Esophagus squamous epithelium (tissue), 5 donors: ENCODE measurements at regions not wholly inside any gene's neighbourhood (a gene's known extent, or its start where the extent isn't known, plus 50 kb on each side); places are given as distances from the start of the nearest gene placed in this dataset.

Source experiments
- DNase-seq: peaks from one replicate; lab custom pipeline; 2025; lab: John Stamatoyannopoulos, UW
- H3K27ac ChIP-seq, 4 donors: fragments of 200-600 bp; sonication (generic); one replicate each; pipeline ENCODE4 v1.5.1; 2016 to 2019; ENCODE audit warnings: mild to moderate bottlenecking in 1 of 4
- H3K27me3 ChIP-seq, 4 donors: fragments of 200-600 bp; sonication (generic); 1 replicate in 3 of 4; 2 replicates in 1 of 4; pipeline versions ENCODE4 v1.5.1 to v1.6.0; 2017 to 2021; ENCODE audit warnings: antibody characterized with exemption in 1 of 4
- H3K36me3 ChIP-seq, 3 donors: fragments of 200-600 bp; sonication (generic); one replicate each; pipeline ENCODE4 v1.5.1; 2016 to 2019
- H3K4me1 ChIP-seq, 3 donors: fragments of 200-600 bp; sonication (generic); one replicate each; pipeline ENCODE4 v1.5.1; 2017 to 2019
- H3K4me3 ChIP-seq, 4 donors: fragments of 200-600 bp; sonication (generic); 1 replicate in 3 of 4; 2 replicates in 1 of 4; pipeline ENCODE4 v1.5.1; 2016 to 2019; ENCODE audit warnings: mild to moderate bottlenecking in 2 of 4, moderate library complexity in 1 of 4
- H3K9me3 ChIP-seq, 3 donors: fragments of 200-600 bp; sonication (generic); one replicate each; pipeline ENCODE4 v1.5.1; 2016 to 2019
- POLR2A ChIP-seq, 4 donors: fragments of 450-650 bp; IDR thresholded peaks; one replicate each; pipeline ENCODE4 v1.6.1; 2017; ENCODE audit warnings: antibody characterized with exemption in 4 of 4, mild to moderate bottlenecking in 4 of 4, moderate library complexity in 3 of 4
- WGBS, 2 donors: methylation state at CpG; one replicate each; pipeline ENCODE4 v1.1.5; 2018; 5-methylcytosine and 5-hydroxymethylcytosine counted together
- intact Hi-C: fragments of 100-400 bp; cut with DNase I; formaldehyde crosslinking; loops from one replicate; pipeline ENCODE4 v1.15.0; 2022
- TF ChIP-seq, protein P1 (sequence below), 6 experiments: fragments of 450-650 bp in 4 of 6; fragments of 200-600 bp in 2 of 6; sonication (generic) in 2 of 6; IDR thresholded peaks; one replicate each; pipeline ENCODE4 v1.5.1; 2016 to 2019; ENCODE audit warnings: antibody characterized with exemption in 6 of 6, mild to moderate bottlenecking in 4 of 6, moderate library complexity in 4 of 6
- donor health status: DM: yes; HTN: yes; CAD: no.

DNA sequence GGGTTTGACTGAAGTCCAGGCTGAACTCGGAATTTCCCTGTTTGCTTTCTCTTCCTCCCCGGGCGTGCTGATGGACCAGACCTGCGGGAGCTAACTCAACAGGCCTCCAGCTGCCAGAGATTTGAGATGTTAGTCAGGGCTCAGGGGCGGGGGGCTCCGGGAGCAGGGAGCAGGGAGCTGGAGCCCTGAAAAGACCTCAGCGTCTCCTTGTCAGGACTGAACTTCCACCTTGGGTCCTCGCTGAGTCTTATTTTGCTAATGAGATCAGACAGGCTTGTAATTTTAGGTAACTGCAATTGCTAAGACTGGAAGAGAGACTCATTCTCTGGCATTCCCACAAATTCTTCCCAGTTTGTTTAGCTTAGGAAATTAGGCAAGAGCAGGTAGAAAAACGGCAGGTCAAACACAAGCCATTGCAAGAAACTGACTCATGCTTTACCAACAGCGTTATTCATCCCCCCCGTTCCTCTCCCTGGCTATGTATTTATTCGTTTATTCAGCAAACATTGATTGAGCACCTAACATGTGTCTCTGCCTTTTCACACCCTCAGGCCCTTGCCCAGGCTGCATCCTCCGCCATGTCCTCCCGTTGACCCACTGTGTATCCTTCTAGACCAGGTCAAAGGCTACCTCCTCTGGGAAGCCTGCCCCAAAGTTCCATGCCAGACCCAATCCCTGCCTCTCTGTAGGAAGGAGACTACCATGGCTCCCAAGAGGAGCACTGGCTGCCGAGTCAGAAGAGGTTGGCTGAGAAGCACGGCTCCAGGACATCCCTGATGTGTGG lies 80.4 kb upstream of the DIO3 start:
- intact Hi-C loops = no loop called here
- peaks cover 0 to 20% (median 0%) of the 10 kb centered on the region in 4 donors for H3K27me3 ChIP-seq
- H3K9me3 ChIP-seq = no peaks in the 10 kb centered on the region
- DNase-seq = no peak
- peak overlapping the region in 1 of 4 donors; percentile 26 for H3K4me3 ChIP-seq
- peak overlapping the region; percentile 25 to 84 (median 48) for H3K27ac ChIP-seq
- TF ChIP-seq POLR2A (IDR thresholded peaks at IDR 0.05) = no peak
- 19 to 23% methylated on average over 12 to 15 of the region's 16 CpGs for WGBS, 2 donors
- no peaks in the 10 kb centered on the region for H3K36me3 ChIP-seq
- peaks cover 3 to 38% (median 36%) of the 10 kb centered on the region in 3 donors for H3K4me1 ChIP-seq

GRCh38 chr14:101481557-101481956 lies 79.7 kb upstream of the DIO3 start:
- Histone ChIP-seq H3K4me1 (peaks cover 0 to 32% (median 30%) of the 10 kb centered on the region in 3 donors), H3K27ac (peak overlapping the region in 2 of 4 donors; percentile 30 to 84), H3K9me3 (peaks cover 0 to under 1% (median 0%) of the 10 kb centered on the region in 3 donors), H3K4me3 (no peak overlapping the region), H3K36me3 (no peaks in the 10 kb centered on the region), H3K27me3 (peaks cover 0 to 16% (median 0%) of the 10 kb centered on the region in 4 donors)
- no peak for DNase-seq
- no peak for TF ChIP-seq POLR2A (IDR thresholded peaks at IDR 0.05)
- TF ChIP-seq, protein P1, sequence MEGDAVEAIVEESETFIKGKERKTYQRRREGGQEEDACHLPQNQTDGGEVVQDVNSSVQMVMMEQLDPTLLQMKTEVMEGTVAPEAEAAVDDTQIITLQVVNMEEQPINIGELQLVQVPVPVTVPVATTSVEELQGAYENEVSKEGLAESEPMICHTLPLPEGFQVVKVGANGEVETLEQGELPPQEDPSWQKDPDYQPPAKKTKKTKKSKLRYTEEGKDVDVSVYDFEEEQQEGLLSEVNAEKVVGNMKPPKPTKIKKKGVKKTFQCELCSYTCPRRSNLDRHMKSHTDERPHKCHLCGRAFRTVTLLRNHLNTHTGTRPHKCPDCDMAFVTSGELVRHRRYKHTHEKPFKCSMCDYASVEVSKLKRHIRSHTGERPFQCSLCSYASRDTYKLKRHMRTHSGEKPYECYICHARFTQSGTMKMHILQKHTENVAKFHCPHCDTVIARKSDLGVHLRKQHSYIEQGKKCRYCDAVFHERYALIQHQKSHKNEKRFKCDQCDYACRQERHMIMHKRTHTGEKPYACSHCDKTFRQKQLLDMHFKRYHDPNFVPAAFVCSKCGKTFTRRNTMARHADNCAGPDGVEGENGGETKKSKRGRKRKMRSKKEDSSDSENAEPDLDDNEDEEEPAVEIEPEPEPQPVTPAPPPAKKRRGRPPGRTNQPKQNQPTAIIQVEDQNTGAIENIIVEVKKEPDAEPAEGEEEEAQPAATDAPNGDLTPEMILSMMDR (IDR thresholded peaks at IDR 0.05) = no peak
- 71 to 80% methylated on average over 4 to 5 of the region's 5 CpGs for WGBS, 2 donors
- intact Hi-C loops = no loop called here

DNA sequence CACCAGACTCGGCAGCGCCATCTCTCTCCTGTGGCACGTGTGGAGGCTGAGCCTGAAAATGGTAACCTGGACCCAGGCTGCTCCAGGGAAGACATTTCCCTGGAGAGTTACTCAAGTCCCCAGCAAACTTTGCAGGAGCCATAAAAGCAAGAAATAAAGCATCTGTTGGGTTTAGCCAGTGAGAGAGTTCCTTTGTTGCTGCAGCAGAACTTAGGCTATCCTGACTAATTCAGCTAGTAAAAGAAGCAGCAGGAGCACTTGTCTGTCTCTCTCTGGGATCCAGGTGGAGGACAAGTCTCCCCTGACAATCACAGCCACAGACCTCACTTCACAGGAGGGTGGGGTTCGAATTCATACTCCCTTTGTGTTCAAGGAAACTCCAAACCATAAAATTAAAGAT lies 79.2 kb upstream of the DIO3 start:
- no peak overlapping the region for H3K4me3 ChIP-seq
- WGBS, 2 donors = 91 to 93% methylated on average over 4 of the region's 4 CpGs
- TF ChIP-seq, protein P1 (IDR thresholded peaks at IDR 0.05) = no peak
- TF ChIP-seq POLR2A (IDR thresholded peaks at IDR 0.05) = no peak
- peaks cover 0 to 13% (median 0%) of the 10 kb centered on the region in 4 donors for H3K27me3 ChIP-seq
- no peak overlapping the region for H3K27ac ChIP-seq
- peaks cover 0 to 27% (median 24%) of the 10 kb centered on the region in 3 donors for H3K4me1 ChIP-seq
- no peak for DNase-seq
- intact Hi-C loops = no loop called here
- no peaks in the 10 kb centered on the region for H3K36me3 ChIP-seq
- peaks cover 0 to 6% (median 0%) of the 10 kb centered on the region in 3 donors for H3K9me3 ChIP-seq

GRCh38 chr14:101483829-101484228 lies 77.5 kb upstream of the DIO3 start:
- Histone ChIP-seq H3K27ac (no peak overlapping the region), H3K4me3 (no peak overlapping the region), H3K9me3 (peaks cover 0 to 6% (median 0%) of the 10 kb centered on the region in 3 donors), H3K4me1 (peaks cover 0 to 17% (median 15%) of the 10 kb centered on the region in 3 donors), H3K36me3 (no peaks in the 10 kb centered on the region), H3K27me3 (peaks cover 0 to 11% (median 0%) of the 10 kb centered on the region in 4 donors)
- intact Hi-C loops = no loop called here
- TF ChIP-seq, protein P1 (IDR thresholded peaks at IDR 0.05) = no peak
- TF ChIP-seq POLR2A (IDR thresholded peaks at IDR 0.05) = no peak
- 78 to 88% methylated on average over 4 of the region's 4 CpGs for WGBS, 2 donors
- DNase-seq = no peak

DNA sequence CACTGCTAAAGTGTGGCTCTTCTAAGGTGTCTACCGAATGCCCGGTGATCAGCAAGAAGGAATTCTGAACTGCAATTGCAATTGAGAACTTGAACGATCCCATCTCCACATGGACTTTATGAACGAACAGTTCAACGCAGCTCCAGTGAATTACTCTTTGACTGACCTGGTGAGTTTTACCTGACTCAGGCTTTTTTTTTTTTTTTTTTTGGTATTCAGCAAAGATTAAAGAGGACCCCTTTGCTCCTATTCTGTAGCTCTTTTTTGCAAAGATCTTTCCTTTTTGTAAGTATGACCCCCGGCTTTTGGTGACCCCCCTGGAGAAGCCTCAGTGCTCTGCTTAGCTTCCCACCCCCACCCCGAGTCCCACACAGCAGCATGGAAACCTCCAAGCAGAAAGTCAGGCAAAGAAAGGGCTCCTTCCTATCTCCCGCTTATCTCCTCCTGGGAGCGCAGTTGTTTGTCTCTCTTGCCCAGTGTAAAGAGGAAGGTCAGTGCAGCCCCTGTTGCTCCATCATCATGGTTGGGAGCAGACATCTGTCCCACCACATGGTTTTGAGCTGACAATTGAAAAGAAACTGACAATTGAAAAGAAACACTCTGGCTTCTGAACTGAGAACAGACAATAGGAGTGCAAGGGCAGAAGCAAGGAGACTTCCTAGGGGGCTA lies 72.1 kb upstream of the DIO3 start:
- H3K27ac ChIP-seq = no peak overlapping the region
- H3K27me3 ChIP-seq = peaks cover 0 to 24% (median 0%) of the 10 kb centered on the region in 4 donors
- no peaks in the 10 kb centered on the region for H3K4me1 ChIP-seq
- no peak for TF ChIP-seq POLR2A (IDR thresholded peaks at IDR 0.05)
- TF ChIP-seq, protein P1 (IDR thresholded peaks at IDR 0.05) = no peak
- WGBS, 2 donors = 79 to 81% methylated on average over 5 to 9 of the region's 9 CpGs
- no peaks in the 10 kb centered on the region for H3K36me3 ChIP-seq
- H3K4me3 ChIP-seq = no peak overlapping the region
- peaks cover 0 to 6% (median 0%) of the 10 kb centered on the region in 3 donors for H3K9me3 ChIP-seq
- intact Hi-C loops = no loop called here
- no peak for DNase-seq
